ENCODE measurements at regions not wholly inside any gene's neighbourhood (a gene's known extent, or its start where the extent isn't known, plus 50 kb on each side); places are given as distances from the start of the nearest gene placed in this dataset.

DNA sequence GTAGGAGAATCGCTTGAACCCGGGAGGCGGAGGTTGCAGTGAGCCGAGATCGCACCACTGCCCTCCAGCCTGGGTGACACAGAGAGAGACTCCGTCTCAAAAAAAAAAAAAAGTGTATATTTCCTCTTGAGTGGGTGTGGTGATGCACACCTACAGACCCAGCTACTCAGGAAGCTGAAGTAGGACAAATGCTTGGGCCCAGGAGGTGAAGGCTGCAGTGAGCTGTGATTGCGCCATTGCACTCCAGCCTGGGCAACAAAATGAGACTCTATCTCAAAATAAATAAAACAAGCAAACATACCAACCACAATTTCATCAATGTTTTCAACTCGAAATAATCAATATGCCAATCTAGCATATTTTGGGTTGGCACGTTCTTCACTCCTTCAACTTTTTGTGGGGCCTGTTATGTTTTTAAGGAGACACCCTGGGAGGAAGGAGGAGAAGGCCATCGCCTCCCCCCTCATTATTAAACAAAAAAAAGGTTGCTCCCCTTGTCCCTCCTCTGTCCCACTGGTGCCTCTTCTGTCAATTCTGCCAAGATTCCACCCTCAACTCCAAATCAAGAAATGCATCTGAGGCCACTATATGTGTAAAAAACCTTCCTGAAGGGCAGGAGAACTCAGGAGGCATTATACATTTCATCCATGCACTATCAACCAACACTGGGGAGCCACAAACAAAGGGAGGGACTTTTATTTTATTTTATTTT is 52.4 kb upstream of the ATF7IP2 start:
- no peaks in the 10 kb centered on the region for H3K36me3 ChIP-seq
- no peak overlapping the region for H3K4me3 ChIP-seq
- TF ChIP-seq, protein P1, sequence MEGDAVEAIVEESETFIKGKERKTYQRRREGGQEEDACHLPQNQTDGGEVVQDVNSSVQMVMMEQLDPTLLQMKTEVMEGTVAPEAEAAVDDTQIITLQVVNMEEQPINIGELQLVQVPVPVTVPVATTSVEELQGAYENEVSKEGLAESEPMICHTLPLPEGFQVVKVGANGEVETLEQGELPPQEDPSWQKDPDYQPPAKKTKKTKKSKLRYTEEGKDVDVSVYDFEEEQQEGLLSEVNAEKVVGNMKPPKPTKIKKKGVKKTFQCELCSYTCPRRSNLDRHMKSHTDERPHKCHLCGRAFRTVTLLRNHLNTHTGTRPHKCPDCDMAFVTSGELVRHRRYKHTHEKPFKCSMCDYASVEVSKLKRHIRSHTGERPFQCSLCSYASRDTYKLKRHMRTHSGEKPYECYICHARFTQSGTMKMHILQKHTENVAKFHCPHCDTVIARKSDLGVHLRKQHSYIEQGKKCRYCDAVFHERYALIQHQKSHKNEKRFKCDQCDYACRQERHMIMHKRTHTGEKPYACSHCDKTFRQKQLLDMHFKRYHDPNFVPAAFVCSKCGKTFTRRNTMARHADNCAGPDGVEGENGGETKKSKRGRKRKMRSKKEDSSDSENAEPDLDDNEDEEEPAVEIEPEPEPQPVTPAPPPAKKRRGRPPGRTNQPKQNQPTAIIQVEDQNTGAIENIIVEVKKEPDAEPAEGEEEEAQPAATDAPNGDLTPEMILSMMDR (IDR thresholded peaks at IDR 0.05) = no peak
- DNase-seq (no peak), ATAC-seq (no peak)
- H3K9me3 ChIP-seq = no peaks in the 10 kb centered on the region
- intact Hi-C loops (cut with DNase I) = no loop called here
- no peaks in the 10 kb centered on the region for H3K4me1 ChIP-seq
- H3K27ac ChIP-seq = no peak overlapping the region
- H3K27me3 ChIP-seq (ENCODE audit: low read depth) = no peaks in the 10 kb centered on the region

DNA sequence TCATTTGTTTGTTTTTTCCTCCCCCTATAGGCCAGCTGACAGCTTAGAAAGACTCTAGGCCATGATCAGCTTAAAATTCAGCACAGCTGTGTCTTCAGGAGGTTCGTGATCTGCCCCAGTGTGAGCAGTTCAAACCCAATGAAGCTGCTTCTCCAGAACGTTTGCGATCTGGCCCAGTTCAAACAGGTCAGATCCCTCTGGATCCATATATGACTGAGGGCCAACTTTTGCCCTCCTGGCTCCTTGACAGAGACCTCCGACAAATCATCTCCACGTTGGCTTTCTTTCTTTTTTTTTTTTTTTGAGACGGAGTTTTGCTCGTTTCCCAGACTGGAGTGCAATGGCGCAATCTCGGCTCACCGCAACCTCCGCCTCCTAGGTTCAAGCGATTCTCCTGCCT is 50.2 kb upstream of the ATF7IP2 start:
- Histone ChIP-seq H3K9me3 (peaks cover 15% of the 10 kb centered on the region), H3K36me3 (no peaks in the 10 kb centered on the region), H3K27ac (no peak overlapping the region), H3K4me3 (no peak overlapping the region), H3K4me1 (no peaks in the 10 kb centered on the region), H3K27me3 (ENCODE audit: low read depth) (no peaks in the 10 kb centered on the region)
- TF ChIP-seq, protein P1 (IDR thresholded peaks at IDR 0.05) = no peak
- no peak for ATAC-seq
- DNase-seq = no peak
- intact Hi-C loops (cut with DNase I) = no loop called here
